Endothelial cell of umbilical vein (primary cell): ENCODE measurements at regions not wholly inside any gene's neighbourhood (a gene's known extent, or its start where the extent isn't known, plus 50 kb on each side); places are given as distances from the start of the nearest gene placed in this dataset.

Experiments used
- BruUV-seq: library from RNA; stranded (reverse); fragments of 400-500 nt; replicated peaks from 2 replicates; lab custom pipeline; 2021; lab: Mats Ljungman, UMichigan
- CTCF ChIA-PET: fragments of 300-600, 350-600 bp; sonication (Branson Sonifier 250); formaldehyde crosslinking; loops from one replicate; lab custom pipeline; 2021; ENCODE audit warnings: antibody characterized with exemption, inconsistent platforms; lab: Charles Lee
- POLR2A ChIA-PET: fragments of 300-600, 350-600 bp; sonication (Branson Sonifier 250); formaldehyde crosslinking; loops from one replicate; lab custom pipeline; 2021; ENCODE audit warnings: antibody characterized with exemption, inconsistent platforms; lab: Charles Lee
- DNase-seq: peaks from one replicate; pipeline ENCODE4 v3.0.0-alpha.2; 2011; ENCODE audit warnings: low read depth, low spot score
- FAIRE-seq: peaks from 2 replicates; lab custom pipeline; 2011; peaks lifted over from hg19 to GRCh38; lab: Jason Lieb, UNC
- H2AFZ ChIP-seq: 2 replicates; pipeline ENCODE4 v1.6.0; 2012; ENCODE audit warnings: low read depth, low read length, control low read depth, inconsistent platforms
- H3K27ac ChIP-seq: 2 replicates; pipeline ENCODE4 v1.5.1; 2011; ENCODE audit warnings: low read depth, mild to moderate bottlenecking, control low read depth, low read length, moderate library complexity; ENCODE audit not compliant: insufficient read depth
- H3K27me3 ChIP-seq, 2 experiments: 2 replicates each; pipeline versions ENCODE4 v1.6.0 to v1.6.1; 2011; ENCODE audit warnings: low read length in 2 of 2, mixed read lengths in 1 of 2; ENCODE audit not compliant: control insufficient read depth in 2 of 2, insufficient read depth in 2 of 2
- H3K36me3 ChIP-seq, 2 experiments: 2 replicates in 1 of 2; 3 replicates in 1 of 2; pipeline ENCODE4 v1.5.1; 2011; ENCODE audit warnings: low read length in 2 of 2, mild to moderate bottlenecking in 1 of 2, moderate library complexity in 1 of 2; ENCODE audit not compliant: control insufficient read depth in 2 of 2, insufficient read depth in 2 of 2; ENCODE audit errors: extremely low read depth in 1 of 2
- H3K4me1 ChIP-seq: 3 replicates; pipeline ENCODE4 v1.5.1; 2011; ENCODE audit warnings: mild to moderate bottlenecking, low read length; ENCODE audit not compliant: control insufficient read depth, insufficient read depth; ENCODE audit errors: extremely low read depth
- H3K4me2 ChIP-seq: 2 replicates; pipeline ENCODE4 v1.6.1; 2011; ENCODE audit warnings: low read length, control low read depth, mixed read lengths; ENCODE audit not compliant: insufficient read depth
- H3K4me3 ChIP-seq, 3 experiments: fragments of 200-600 bp in 1 of 3; sonication (generic), shearing (Covaris generic) in 1 of 3; replicated peaks in 1 of 3; 2 replicates each; pipeline ENCODE4 v1.5.1; 2011 to 2016; ENCODE audit warnings: control low read depth in 3 of 3, low read length in 3 of 3, mild to moderate bottlenecking in 2 of 3, inconsistent platforms in 1 of 3, low read depth in 1 of 3, moderate library complexity in 1 of 3; ENCODE audit not compliant: insufficient read depth in 1 of 3
- H3K79me2 ChIP-seq: 2 replicates; pipeline ENCODE4 v1.6.0; 2012; ENCODE audit warnings: low read length, inconsistent platforms; ENCODE audit not compliant: control insufficient read depth, insufficient read depth
- H3K9ac ChIP-seq: replicated peaks from 2 replicates; pipeline ENCODE3; 2011; ENCODE audit warnings: low read length, control low read depth; ENCODE audit not compliant: insufficient read depth; ENCODE audit errors: extremely low read depth
- H3K9me1 ChIP-seq: replicated peaks from 3 replicates; pipeline ENCODE4 v1.6.0; 2011; ENCODE audit warnings: mild to moderate bottlenecking, low read length; ENCODE audit not compliant: control insufficient read depth, insufficient read depth; ENCODE audit errors: extremely low read depth
- H3K9me3 ChIP-seq: replicated peaks from 2 replicates; pipeline ENCODE4 v1.5.1; 2012; ENCODE audit warnings: low read length, inconsistent platforms; ENCODE audit not compliant: control insufficient read depth, insufficient read depth
- H4K20me1 ChIP-seq: replicated peaks from 2 replicates; pipeline ENCODE3; 2011; ENCODE audit warnings: mild to moderate bottlenecking, low read length; ENCODE audit not compliant: control insufficient read depth, insufficient read depth; ENCODE audit errors: extremely low read depth
- EZH2 ChIP-seq: IDR thresholded peaks from 2 replicates; pipeline ENCODE4 v1.6.1; 2012; ENCODE audit warnings: borderline replicate concordance, low read depth, mild to moderate bottlenecking, moderate library complexity, low read length, inconsistent platforms; ENCODE audit not compliant: severe bottlenecking
- FOS ChIP-seq: IDR thresholded peaks from 2 replicates; pipeline ENCODE4 v1.6.1; 2011; ENCODE audit warnings: mild to moderate bottlenecking, low read length, moderate library complexity, borderline replicate concordance; ENCODE audit not compliant: insufficient read depth
- GATA2 ChIP-seq: IDR thresholded peaks from 2 replicates; pipeline ENCODE4 v1.7.0; 2011; ENCODE audit warnings: low read depth, mild to moderate bottlenecking, moderate library complexity, mixed read lengths, low read length; ENCODE audit not compliant: insufficient read length, insufficient read depth
- JUN ChIP-seq: IDR thresholded peaks from 2 replicates; pipeline ENCODE4 v1.6.1; 2011; ENCODE audit warnings: borderline replicate concordance, low read depth; ENCODE audit not compliant: insufficient read length, insufficient read depth
- MYC ChIP-seq: IDR thresholded peaks from one replicate; pipeline ENCODE4 v1.6.1; 2011; ENCODE audit warnings: mild to moderate bottlenecking, low read depth, low read length
- POLR2A ChIP-seq: IDR thresholded peaks from 2 replicates; pipeline ENCODE4 v1.6.1; 2012; ENCODE audit warnings: low read depth, mild to moderate bottlenecking, control low read depth, low read length
- POLR2AphosphoS5 ChIP-seq: IDR thresholded peaks from 2 replicates; pipeline ENCODE4 v1.6.1; 2012; ENCODE audit warnings: low read depth, mild to moderate bottlenecking, control low read depth, low read length, moderate library complexity; ENCODE audit not compliant: insufficient read depth
- dilution Hi-C: fragments of 300-500 bp; cut with MboI; formaldehyde crosslinking; loops from one replicate; pipeline ENCODE4 v1.15.0; 2019; ENCODE audit warnings: low sequenced_read_pairs; ENCODE audit not compliant: extremely low pct_ligation_motif_present
- intact Hi-C: fragments of 100-400 bp; cut with micrococcal nuclease; formaldehyde crosslinking; loops from one replicate; pipeline ENCODE4 v1.10.0; 2022
- TF ChIP-seq, protein P1 (sequence below), 2 donors: IDR thresholded peaks; 1 replicate in 1 of 2; 2 replicates in 1 of 2; pipeline ENCODE4 v1.5.1; 2011; ENCODE audit warnings: low read length in 2 of 2, mild to moderate bottlenecking in 2 of 2, moderate library complexity in 2 of 2, control low read depth in 1 of 2, inconsistent platforms in 1 of 2, low read depth in 1 of 2; ENCODE audit not compliant: insufficient read depth in 1 of 2; ENCODE audit errors: extremely low read depth in 1 of 2
- TF ChIP-seq, protein P2 (sequence below): IDR thresholded peaks from 2 replicates; pipeline ENCODE4 v1.6.1; 2011; ENCODE audit not compliant: insufficient read depth, insufficient read length

DNA sequence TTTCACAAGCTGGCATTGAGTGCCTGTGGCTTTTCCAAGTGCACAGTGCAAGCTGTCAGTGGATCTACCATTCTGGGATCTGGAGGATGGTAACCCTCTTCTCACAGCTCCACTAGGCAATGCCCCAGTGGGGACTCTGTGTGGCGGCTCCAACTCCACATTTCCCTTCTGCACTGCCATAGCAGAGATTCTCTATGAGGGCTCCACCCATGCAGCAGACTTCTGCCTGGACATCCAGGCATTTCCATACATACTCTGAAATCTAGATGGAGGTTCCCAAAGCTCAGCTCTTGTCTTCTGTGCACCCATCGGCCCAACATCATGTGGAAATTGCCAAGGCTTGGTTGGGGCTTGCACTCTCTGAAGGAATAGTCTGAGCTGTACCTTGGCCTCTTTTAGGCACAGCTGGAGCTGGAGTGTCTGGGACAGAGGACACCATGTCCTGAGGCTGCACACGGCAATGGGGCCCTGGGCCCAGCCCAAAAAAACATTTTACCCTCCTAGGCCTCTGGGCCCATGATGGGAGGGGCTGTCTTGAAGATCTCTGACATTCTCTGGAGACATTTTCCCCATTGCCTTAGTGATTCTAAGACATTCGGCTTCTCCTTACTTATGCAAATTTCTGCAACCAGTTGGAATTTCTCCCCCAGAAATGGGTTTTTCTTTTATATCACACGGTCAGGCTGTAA, 313.3 kb upstream of the SFSWAP start:
- no peak overlapping the region for H3K27ac ChIP-seq
- dilution Hi-C loops (no loop called here), intact Hi-C loops (no loop called here)
- FAIRE-seq (no peak), DNase-seq (no peak)
- TF ChIP-seq, protein P1, sequence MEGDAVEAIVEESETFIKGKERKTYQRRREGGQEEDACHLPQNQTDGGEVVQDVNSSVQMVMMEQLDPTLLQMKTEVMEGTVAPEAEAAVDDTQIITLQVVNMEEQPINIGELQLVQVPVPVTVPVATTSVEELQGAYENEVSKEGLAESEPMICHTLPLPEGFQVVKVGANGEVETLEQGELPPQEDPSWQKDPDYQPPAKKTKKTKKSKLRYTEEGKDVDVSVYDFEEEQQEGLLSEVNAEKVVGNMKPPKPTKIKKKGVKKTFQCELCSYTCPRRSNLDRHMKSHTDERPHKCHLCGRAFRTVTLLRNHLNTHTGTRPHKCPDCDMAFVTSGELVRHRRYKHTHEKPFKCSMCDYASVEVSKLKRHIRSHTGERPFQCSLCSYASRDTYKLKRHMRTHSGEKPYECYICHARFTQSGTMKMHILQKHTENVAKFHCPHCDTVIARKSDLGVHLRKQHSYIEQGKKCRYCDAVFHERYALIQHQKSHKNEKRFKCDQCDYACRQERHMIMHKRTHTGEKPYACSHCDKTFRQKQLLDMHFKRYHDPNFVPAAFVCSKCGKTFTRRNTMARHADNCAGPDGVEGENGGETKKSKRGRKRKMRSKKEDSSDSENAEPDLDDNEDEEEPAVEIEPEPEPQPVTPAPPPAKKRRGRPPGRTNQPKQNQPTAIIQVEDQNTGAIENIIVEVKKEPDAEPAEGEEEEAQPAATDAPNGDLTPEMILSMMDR (IDR thresholded peaks at IDR 0.05; ENCODE audit: extremely low read depth in 1 of 2, insufficient read depth in 1 of 2, low read depth in 1 of 2, low read length in 2 of 2): no peak
- TF ChIP-seq FOS (no peak), MYC (no peak), EZH2 (no peak), POLR2A (no peak), JUN (no peak), POLR2AphosphoS5 (no peak), GATA2 (no peak)
- TF ChIP-seq, protein P2, sequence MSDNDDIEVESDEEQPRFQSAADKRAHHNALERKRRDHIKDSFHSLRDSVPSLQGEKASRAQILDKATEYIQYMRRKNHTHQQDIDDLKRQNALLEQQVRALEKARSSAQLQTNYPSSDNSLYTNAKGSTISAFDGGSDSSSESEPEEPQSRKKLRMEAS: no peak
- BruUV-seq: no TSS peak
- H3K4me3 ChIP-seq: no peak overlapping the region
- H3K36me3 ChIP-seq: no peaks in the 10 kb centered on the region
- CTCF ChIA-PET: no interaction called here
- H3K9me3 ChIP-seq: peaks cover 1% of the 10 kb centered on the region
- H3K79me2 ChIP-seq: no peaks in the 10 kb centered on the region
- H3K9me1 ChIP-seq: no peaks in the 10 kb centered on the region
- H3K27me3 ChIP-seq: no peaks in the 10 kb centered on the region
- no peak overlapping the region for H2AFZ ChIP-seq
- POLR2A ChIA-PET: no interaction called here
- H4K20me1 ChIP-seq: no peaks in the 10 kb centered on the region
- H3K4me2 ChIP-seq: no peak overlapping the region
- H3K9ac ChIP-seq: no peak overlapping the region
- no peaks in the 10 kb centered on the region for H3K4me1 ChIP-seq
